Lower leg skin (tissue), 4 donors: ENCODE measurements at regions not wholly inside any gene's neighbourhood (a gene's known extent, or its start where the extent isn't known, plus 50 kb on each side); places are given as distances from the start of the nearest gene placed in this dataset.

Experiments used
- DNase-seq, 2 donors: peaks; one replicate each; pipeline ENCODE4 v3.0.0-alpha.2; 2019; ENCODE audit warnings: low spot score in 2 of 2
- H3K4me3 ChIP-seq: fragments of 200-600 bp; sonication (generic); 2 replicates; pipeline ENCODE4 v1.5.1; 2017; ENCODE audit warnings: mild to moderate bottlenecking, low read depth; ENCODE audit not compliant: poor library complexity, severe bottlenecking
- CTCF ChIP-seq, 3 donors: fragments of 450-650 bp; IDR thresholded peaks; one replicate each; pipeline ENCODE4 v1.5.1; 2016; ENCODE audit warnings: antibody characterized with exemption in 3 of 3, mild to moderate bottlenecking in 3 of 3, moderate library complexity in 2 of 3
- POLR2A ChIP-seq, 2 donors: fragments of 450-650 bp; IDR thresholded peaks; one replicate each; pipeline ENCODE4 v1.6.1; 2016 to 2017; ENCODE audit warnings: antibody characterized with exemption in 2 of 2, mild to moderate bottlenecking in 1 of 2, moderate library complexity in 1 of 2
- WGBS, 2 donors: methylation state at CpG; one replicate each; pipeline ENCODE4 v1.1.5; 2018; 5-methylcytosine and 5-hydroxymethylcytosine counted together
- intact Hi-C: fragments of 100-400 bp; cut with DNase I; formaldehyde crosslinking; loops from one replicate; pipeline ENCODE4 v1.15.0; 2023; ENCODE audit warnings: low total_unique reads

- no peak for TF ChIP-seq POLR2A (IDR thresholded peaks at IDR 0.05)
- no peak for TF ChIP-seq CTCF (IDR thresholded peaks at IDR 0.05)
- intact Hi-C loops = no loop called here
- 94 to 100% methylated on average over 1 of the region's 1 CpG for WGBS, 2 donors
- no peak for DNase-seq
- no peak overlapping the region for H3K4me3 ChIP-seq
Observed at GRCh38 chr1:61534847-61535246, 190.1 kb downstream of the TM2D1 start.

- no peak for DNase-seq
- intact Hi-C loops = no loop called here
- TF ChIP-seq POLR2A (IDR thresholded peaks at IDR 0.05) (no peak), CTCF (IDR thresholded peaks at IDR 0.05) (no peak)
- 84 to 90% methylated on average over 1 of the region's 1 CpG for WGBS, 2 donors
- no peak overlapping the region for H3K4me3 ChIP-seq
Observed at GRCh38 chr1:61533546-61533945, 191.4 kb downstream of the TM2D1 start.

- H3K4me3 ChIP-seq = no peak overlapping the region
- intact Hi-C loops = no loop called here
- no peak for TF ChIP-seq CTCF (IDR thresholded peaks at IDR 0.05)
- TF ChIP-seq POLR2A (IDR thresholded peaks at IDR 0.05) = no peak
- 84 to 87% methylated on average over 2 of the region's 2 CpGs for WGBS, 2 donors
- DNase-seq = no peak
Observed at GRCh38 chr1:61531716-61532115, 193.2 kb downstream of the TM2D1 start.

GRCh38 chr1:61523893-61524605, 200.9 kb downstream of the TM2D1 start:
- no peak overlapping the region for H3K4me3 ChIP-seq
- no peak for TF ChIP-seq CTCF (IDR thresholded peaks at IDR 0.05)
- no peak for TF ChIP-seq POLR2A (IDR thresholded peaks at IDR 0.05)
- DNase-seq = no peak
- 55 to 60% methylated on average over 1 of the region's 1 CpG for WGBS, 2 donors
- intact Hi-C loops = no loop called here

GRCh38 chr1:61523229-61523628, 201.7 kb downstream of the TM2D1 start:
- 68 to 69% methylated on average over 1 of the region's 1 CpG for WGBS, 2 donors
- intact Hi-C loops = no loop called here
- TF ChIP-seq POLR2A (IDR thresholded peaks at IDR 0.05) (no peak), CTCF (IDR thresholded peaks at IDR 0.05) (no peak)
- no peak for DNase-seq
- no peak overlapping the region for H3K4me3 ChIP-seq

GRCh38 chr1:61520401-61520800, 204.5 kb downstream of the TM2D1 start:
- no peak for DNase-seq

More at GRCh38 chr1:61520401-61520800, 204.5 kb downstream of the TM2D1 start:
- TF ChIP-seq CTCF (IDR thresholded peaks at IDR 0.05) (no peak), POLR2A (IDR thresholded peaks at IDR 0.05) (no peak)
- intact Hi-C loops = no loop called here
- no peak overlapping the region for H3K4me3 ChIP-seq
